ENCODE measurements at regions not wholly inside any gene's neighbourhood (a gene's known extent, or its start where the extent isn't known, plus 50 kb on each side); places are given as distances from the start of the nearest gene placed in this dataset.

- peaks cover 6% of the 10 kb centered on the region for H3F3A ChIP-seq (replicated peaks; ENCODE audit: insufficient read depth)
- no peak overlapping the region for H2AFZ ChIP-seq (ENCODE audit: low read depth)
- H3K4me2 ChIP-seq = no peak overlapping the region
- TF ChIP-seq EP300 (IDR thresholded peaks at IDR 0.05; ENCODE audit: borderline replicate concordance in 1 of 2, low read depth in 1 of 2, low read length in 1 of 2) (no peak), JUND (IDR thresholded peaks at IDR 0.05) (no peak), NFIC (IDR thresholded peaks at IDR 0.05; ENCODE audit: borderline replicate concordance) (no peak), GABPA (IDR thresholded peaks at IDR 0.05; ENCODE audit: low read depth) (no peak), CHD2 (IDR thresholded peaks at IDR 0.05; ENCODE audit: low read length, partially characterized antibody) (no peak), YY1 (IDR thresholded peaks at IDR 0.05; ENCODE audit: low read depth) (no peak), FOXJ3 (CRISPR knock-in tag; IDR thresholded peaks at IDR 0.05) (no peak)
- TF ChIP-seq, protein P1, sequence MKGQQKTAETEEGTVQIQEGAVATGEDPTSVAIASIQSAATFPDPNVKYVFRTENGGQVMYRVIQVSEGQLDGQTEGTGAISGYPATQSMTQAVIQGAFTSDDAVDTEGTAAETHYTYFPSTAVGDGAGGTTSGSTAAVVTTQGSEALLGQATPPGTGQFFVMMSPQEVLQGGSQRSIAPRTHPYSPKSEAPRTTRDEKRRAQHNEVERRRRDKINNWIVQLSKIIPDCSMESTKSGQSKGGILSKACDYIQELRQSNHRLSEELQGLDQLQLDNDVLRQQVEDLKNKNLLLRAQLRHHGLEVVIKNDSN (IDR thresholded peaks at IDR 0.05; ENCODE audit: borderline replicate concordance, low read depth) = no peak
- H3K27me3 ChIP-seq (ENCODE audit: insufficient read depth) = no peaks in the 10 kb centered on the region
- no peaks in the 10 kb centered on the region for H3K79me2 ChIP-seq (ENCODE audit: insufficient read depth)
- ChIA-PET CTCF (interaction anchor here (0.6 kb wide), 1 partner anchor 190 kb away, joined by 3 read pairs; no protein-coding TSS in a partner anchor), POLR2A (no interaction called here)
- no peak overlapping the region for H3K27ac ChIP-seq (ENCODE audit: low read depth in 2 of 2, low read length in 1 of 2)
- no peak overlapping the region for H3K9ac ChIP-seq
- peaks cover 4 to 6% of the 10 kb centered on the region in 2 experiments; a peak in 3 of 4 replicates for H3K4me1 ChIP-seq (ENCODE audit: control insufficient read depth in 1 of 2, insufficient read depth in 2 of 2, low read depth in 1 of 2, low read length in 1 of 2)
- H3K9me3 ChIP-seq = no peaks in the 10 kb centered on the region
- WGBS (ENCODE audit: low lambda C conversion rate) = 75% methylated on average over 2 of the region's 2 CpGs
- no peaks in the 10 kb centered on the region for H3K36me3 ChIP-seq (replicated peaks in 1 of 2; ENCODE audit: control insufficient read depth in 1 of 2, insufficient read depth in 2 of 2, low read length in 1 of 2)
- no peak for DNase-seq
- no peaks in the 10 kb centered on the region for H3K9me2 ChIP-seq
- no peaks in the 10 kb centered on the region for H4K20me1 ChIP-seq (ENCODE audit: insufficient read depth)
- no peak overlapping the region for H3K4me3 ChIP-seq (ENCODE audit: low read depth in 2 of 2, low read length in 1 of 2)
Measured at GRCh38 chr10:78382772-78383171, 349.1 kb downstream of the RPS24 start.

DNA sequence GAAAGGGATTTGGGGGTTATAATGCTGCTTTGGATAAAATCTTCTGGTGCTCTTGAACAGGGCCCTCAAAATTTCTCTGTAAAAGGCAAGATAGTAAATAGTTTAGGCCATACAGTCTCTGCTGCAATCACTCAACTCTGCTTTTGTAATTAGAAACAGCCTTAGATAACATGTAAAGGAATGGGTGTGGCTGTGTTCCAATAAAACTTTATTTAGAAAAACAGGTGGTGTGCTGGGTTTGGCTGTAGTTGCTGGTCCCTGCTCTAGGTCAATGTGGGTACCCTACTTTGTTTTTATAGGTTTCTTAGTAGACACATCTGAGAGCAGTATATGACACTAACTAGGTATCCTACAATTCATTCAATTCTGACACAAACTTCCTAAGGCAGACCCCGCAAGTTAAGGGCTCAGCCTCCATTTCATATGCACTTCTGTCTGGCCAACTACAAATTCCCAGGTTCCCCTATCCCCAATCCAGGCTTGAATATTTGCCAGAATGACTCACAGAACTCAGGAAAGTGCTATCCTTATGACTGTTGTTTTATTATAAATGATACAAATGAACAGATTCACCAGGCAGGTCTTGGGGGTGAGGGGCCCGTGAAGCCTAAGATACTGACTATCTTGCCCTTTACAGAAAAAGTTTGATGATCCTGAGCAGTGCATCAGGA lies 349.9 kb downstream of the RPS24 start:
- ChIA-PET CTCF (interaction anchor here (0.6 to 1.2 kb wide), 2 partner anchors 19 to 191 kb away, joined by 3 read pairs; no protein-coding TSS in a partner anchor), POLR2A (no interaction called here)
- no peaks in the 10 kb centered on the region for H3K27me3 ChIP-seq (ENCODE audit: insufficient read depth)
- peaks cover 6% of the 10 kb centered on the region for H3F3A ChIP-seq (replicated peaks; ENCODE audit: insufficient read depth)
- no peaks in the 10 kb centered on the region for H3K9me2 ChIP-seq
- H3K9me3 ChIP-seq = no peaks in the 10 kb centered on the region
- no peaks in the 10 kb centered on the region for H3K79me2 ChIP-seq (ENCODE audit: insufficient read depth)
- no peak overlapping the region for H3K27ac ChIP-seq (ENCODE audit: low read depth in 2 of 2, low read length in 1 of 2)
- no peaks in the 10 kb centered on the region for H4K20me1 ChIP-seq (ENCODE audit: insufficient read depth)
- peaks cover 4 to 6% of the 10 kb centered on the region in 2 experiments; a peak in 3 of 4 replicates for H3K4me1 ChIP-seq (ENCODE audit: control insufficient read depth in 1 of 2, insufficient read depth in 2 of 2, low read depth in 1 of 2, low read length in 1 of 2)
- no peak overlapping the region for H3K9ac ChIP-seq
- no peak overlapping the region for H3K4me2 ChIP-seq
- no peaks in the 10 kb centered on the region for H3K36me3 ChIP-seq (replicated peaks in 1 of 2; ENCODE audit: control insufficient read depth in 1 of 2, insufficient read depth in 2 of 2, low read length in 1 of 2)
- H2AFZ ChIP-seq (ENCODE audit: low read depth) = no peak overlapping the region
- H3K4me3 ChIP-seq (ENCODE audit: low read depth in 2 of 2, low read length in 1 of 2) = no peak overlapping the region
- TF ChIP-seq FOSL2 (IDR thresholded peaks at IDR 0.05; ENCODE audit: borderline replicate concordance, low read depth) (peak; percentile 16; the same call in 1 of the 2 replicates), GABPA (IDR thresholded peaks at IDR 0.05; ENCODE audit: low read depth) (no peak)
- WGBS (ENCODE audit: low lambda C conversion rate) = 89% methylated on average over 2 of the region's 2 CpGs
- DNase-seq = no peak

DNA sequence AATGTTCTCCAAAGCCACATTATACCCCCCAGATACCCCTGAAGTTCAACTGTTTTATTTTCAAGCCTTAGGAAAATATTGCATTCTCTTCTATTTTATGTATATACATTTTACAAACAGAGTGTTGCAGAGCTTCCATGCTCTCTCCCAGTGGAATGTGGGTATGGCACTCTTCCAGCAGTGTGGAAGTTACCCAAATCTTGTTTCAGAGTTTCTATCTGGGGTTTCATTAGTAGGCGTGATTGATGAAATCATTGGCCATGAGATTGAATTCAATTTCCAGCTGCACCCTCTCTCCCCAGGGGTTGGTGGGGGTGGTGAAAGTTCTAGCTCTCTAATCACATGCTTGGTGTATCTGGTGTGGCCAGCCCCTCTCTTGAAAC lies 350.4 kb downstream of the RPS24 start:
- ChIA-PET CTCF (interaction anchor here (1.2 kb wide), 1 partner anchor 18 kb away, joined by 3 read pairs; no protein-coding TSS in a partner anchor), POLR2A (no interaction called here)

More for the DNA sequence above, 350.4 kb downstream of the RPS24 start:
- Histone ChIP-seq H3K9me2 (no peaks in the 10 kb centered on the region), H2AFZ (ENCODE audit: low read depth) (no peak overlapping the region), H3K79me2 (ENCODE audit: insufficient read depth) (no peaks in the 10 kb centered on the region), H3K27ac (ENCODE audit: low read depth in 2 of 2, low read length in 1 of 2) (no peak overlapping the region), H3K27me3 (ENCODE audit: insufficient read depth) (no peaks in the 10 kb centered on the region), H3K9ac (no peak overlapping the region), H3K4me3 (ENCODE audit: low read depth in 2 of 2, low read length in 1 of 2) (no peak overlapping the region), H3K4me1 (ENCODE audit: control insufficient read depth in 1 of 2, insufficient read depth in 2 of 2, low read depth in 1 of 2, low read length in 1 of 2) (peaks cover 4 to 6% of the 10 kb centered on the region in 2 experiments; a peak in 3 of 4 replicates), H3K36me3 (replicated peaks in 1 of 2; ENCODE audit: control insufficient read depth in 1 of 2, insufficient read depth in 2 of 2, low read length in 1 of 2) (no peaks in the 10 kb centered on the region), H3F3A (replicated peaks; ENCODE audit: insufficient read depth) (peaks cover 6% of the 10 kb centered on the region), H3K4me2 (no peak overlapping the region), H3K9me3 (no peaks in the 10 kb centered on the region), H4K20me1 (ENCODE audit: insufficient read depth) (no peaks in the 10 kb centered on the region)
- TF ChIP-seq GATA2 (CRISPR knock-in tag; IDR thresholded peaks at IDR 0.05) (no peak), RFX5 (IDR thresholded peaks at IDR 0.05; ENCODE audit: low read length) (no peak), GABPA (IDR thresholded peaks at IDR 0.05; ENCODE audit: low read depth) (no peak), ELF1 (IDR thresholded peaks at IDR 0.05) (no peak), MEF2A (IDR thresholded peaks at IDR 0.05; ENCODE audit: borderline replicate concordance, low read depth) (no peak), TEAD4 (IDR thresholded peaks at IDR 0.05; ENCODE audit: borderline replicate concordance, insufficient read depth) (no peak), SMC3 (IDR thresholded peaks at IDR 0.05; ENCODE audit: low read depth, low read length) (no peak), FOXJ3 (CRISPR knock-in tag; IDR thresholded peaks at IDR 0.05) (no peak), NRF1 (IDR thresholded peaks at IDR 0.05; ENCODE audit: low read depth, low read length) (no peak), RCOR1 (IDR thresholded peaks at IDR 0.05; ENCODE audit: low read length) (no peak), NFIC (IDR thresholded peaks at IDR 0.05; ENCODE audit: borderline replicate concordance) (no peak)
- TF ChIP-seq, protein P2, sequence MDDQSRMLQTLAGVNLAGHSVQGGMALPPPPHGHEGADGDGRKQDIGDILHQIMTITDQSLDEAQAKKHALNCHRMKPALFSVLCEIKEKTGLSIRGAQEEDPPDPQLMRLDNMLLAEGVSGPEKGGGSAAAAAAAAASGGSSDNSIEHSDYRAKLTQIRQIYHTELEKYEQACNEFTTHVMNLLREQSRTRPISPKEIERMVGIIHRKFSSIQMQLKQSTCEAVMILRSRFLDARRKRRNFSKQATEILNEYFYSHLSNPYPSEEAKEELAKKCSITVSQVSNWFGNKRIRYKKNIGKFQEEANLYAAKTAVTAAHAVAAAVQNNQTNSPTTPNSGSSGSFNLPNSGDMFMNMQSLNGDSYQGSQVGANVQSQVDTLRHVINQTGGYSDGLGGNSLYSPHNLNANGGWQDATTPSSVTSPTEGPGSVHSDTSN (IDR thresholded peaks at IDR 0.05) = no peak
- WGBS (ENCODE audit: low lambda C conversion rate) = 80% methylated on average over 1 of the region's 1 CpG
- DNase-seq = no peak
